Astrocyte (in vitro differentiated cells and primary cell): ENCODE measurements at regions not wholly inside any gene's neighbourhood (a gene's known extent, or its start where the extent isn't known, plus 50 kb on each side); places are given as distances from the start of the nearest gene placed in this dataset.

Experiments used
- DNase-seq: peaks from one replicate; pipeline ENCODE4 v3.0.0-alpha.2; 2010; ENCODE audit warnings: low read depth
- FAIRE-seq: peaks from 2 replicates; lab custom pipeline; 2011; peaks lifted over from hg19 to GRCh38; lab: Jason Lieb, UNC
- H2AFZ ChIP-seq: 2 replicates; pipeline ENCODE4 v1.6.0; 2012; ENCODE audit warnings: low read depth, low read length, inconsistent platforms
- H3K27ac ChIP-seq: 2 replicates; pipeline ENCODE4 v1.5.1; 2011; ENCODE audit warnings: low read depth, low read length, inconsistent platforms
- H3K27me3 ChIP-seq: 2 replicates; pipeline ENCODE4 v1.6.0; 2011; ENCODE audit warnings: low read length, inconsistent platforms; ENCODE audit not compliant: insufficient read depth
- H3K36me3 ChIP-seq: 2 replicates; pipeline ENCODE4 v1.5.1; 2011; ENCODE audit warnings: low read length, inconsistent platforms; ENCODE audit not compliant: insufficient read depth
- H3K4me1 ChIP-seq: 2 replicates; pipeline ENCODE4 v1.5.1; 2011; ENCODE audit warnings: low read length, inconsistent platforms; ENCODE audit not compliant: insufficient read depth
- H3K4me2 ChIP-seq: 2 replicates; pipeline ENCODE4 v1.6.0; 2012; ENCODE audit warnings: low read length, inconsistent platforms
- H3K4me3 ChIP-seq: 2 replicates; pipeline ENCODE4 v1.5.1; 2011; ENCODE audit warnings: low read depth, mild to moderate bottlenecking, low read length, inconsistent platforms; ENCODE audit not compliant: insufficient read depth
- H3K79me2 ChIP-seq: 2 replicates; pipeline ENCODE4 v1.6.0; 2012; ENCODE audit warnings: mild to moderate bottlenecking, low read length, inconsistent platforms; ENCODE audit not compliant: insufficient read depth
- H3K9ac ChIP-seq: 2 replicates; pipeline ENCODE4 v1.6.0; 2012; ENCODE audit warnings: mild to moderate bottlenecking, low read length, inconsistent platforms
- H3K9me3 ChIP-seq: 2 replicates; pipeline ENCODE4 v1.5.1; 2012; ENCODE audit warnings: low read depth, mild to moderate bottlenecking, low read length, inconsistent platforms; ENCODE audit not compliant: insufficient read depth
- H4K20me1 ChIP-seq: 2 replicates; pipeline ENCODE4 v1.6.0; 2012; ENCODE audit warnings: low read length, inconsistent platforms; ENCODE audit not compliant: insufficient read depth
- H3K27ac Mint-ChIP-seq: one replicate; pipeline ENCODE4 v1.8.0; 2021; ENCODE audit warnings: mild to moderate bottlenecking, mixed read lengths; ENCODE audit not compliant: unreplicated experiment
- H3K27me3 Mint-ChIP-seq: one replicate; pipeline ENCODE4 v1.8.0; 2021; ENCODE audit warnings: low read depth, mixed read lengths; ENCODE audit not compliant: unreplicated experiment
- H3K36me3 Mint-ChIP-seq: one replicate; pipeline ENCODE4 v1.8.0; 2021; ENCODE audit warnings: low read depth, mixed read lengths; ENCODE audit not compliant: unreplicated experiment
- H3K4me1 Mint-ChIP-seq: one replicate; pipeline ENCODE4 v1.8.0; 2021; ENCODE audit warnings: low read depth, mixed read lengths; ENCODE audit not compliant: unreplicated experiment
- H3K4me3 Mint-ChIP-seq: one replicate; pipeline ENCODE4 v1.8.0; 2021; ENCODE audit warnings: mild to moderate bottlenecking, moderate library complexity, mixed read lengths; ENCODE audit not compliant: unreplicated experiment
- H3K9me3 Mint-ChIP-seq: one replicate; pipeline ENCODE4 v1.8.0; 2021; ENCODE audit warnings: mild to moderate bottlenecking, mixed read lengths; ENCODE audit not compliant: unreplicated experiment
- CTCF ChIP-seq: IDR thresholded peaks from 2 replicates; pipeline ENCODE4 v1.5.1; 2011; ENCODE audit warnings: low read depth, mild to moderate bottlenecking, inconsistent platforms, low read length, moderate library complexity; ENCODE audit not compliant: insufficient read depth
- EZH2 ChIP-seq: IDR thresholded peaks from 2 replicates; pipeline ENCODE4 v1.6.1; 2012; ENCODE audit warnings: mild to moderate bottlenecking, low read length, inconsistent platforms; ENCODE audit not compliant: insufficient read depth

- no peaks in the 10 kb centered on the region for H3K27me3 ChIP-seq
- Mint-ChIP-seq H3K9me3 (no peaks in the 10 kb centered on the region), H3K4me1 (peaks cover 4% of the 10 kb centered on the region), H3K36me3 (no peaks in the 10 kb centered on the region), H3K27ac (no peak overlapping the region), H3K4me3 (no peak overlapping the region), H3K27me3 (no peaks in the 10 kb centered on the region)
- H3K9ac ChIP-seq: no peak overlapping the region
- TF ChIP-seq CTCF (no peak), EZH2 (no peak)
- H3K9me3 ChIP-seq: no peaks in the 10 kb centered on the region
- DNase-seq: no peak
- FAIRE-seq: no peak
- H3K4me2 ChIP-seq: no peak overlapping the region
- no peak overlapping the region for H2AFZ ChIP-seq
- no peaks in the 10 kb centered on the region for H3K79me2 ChIP-seq
- H3K4me1 ChIP-seq: no peaks in the 10 kb centered on the region
- H3K36me3 ChIP-seq: no peaks in the 10 kb centered on the region
- H4K20me1 ChIP-seq: no peaks in the 10 kb centered on the region
- H3K4me3 ChIP-seq: no peak overlapping the region
- no peak overlapping the region for H3K27ac ChIP-seq
Measured at GRCh38 chr1:86649618-86650017, 54.8 kb upstream of the SH3GLB1 start.

- H2AFZ ChIP-seq: no peak overlapping the region
- TF ChIP-seq EZH2 (no peak), CTCF (no peak)
- no peaks in the 10 kb centered on the region for H3K4me1 ChIP-seq
- Mint-ChIP-seq H3K4me3 (no peak overlapping the region), H3K27ac (no peak overlapping the region), H3K9me3 (no peaks in the 10 kb centered on the region), H3K36me3 (no peaks in the 10 kb centered on the region), H3K27me3 (no peaks in the 10 kb centered on the region), H3K4me1 (peaks cover 4% of the 10 kb centered on the region)
- DNase-seq (no peak), FAIRE-seq (no peak)
- no peaks in the 10 kb centered on the region for H3K27me3 ChIP-seq
- no peak overlapping the region for H3K9ac ChIP-seq
- no peak overlapping the region for H3K4me3 ChIP-seq
- H3K79me2 ChIP-seq: no peaks in the 10 kb centered on the region
- H4K20me1 ChIP-seq: no peaks in the 10 kb centered on the region
- H3K36me3 ChIP-seq: no peaks in the 10 kb centered on the region
- H3K4me2 ChIP-seq: no peak overlapping the region
- no peak overlapping the region for H3K27ac ChIP-seq
- no peaks in the 10 kb centered on the region for H3K9me3 ChIP-seq
Measured at GRCh38 chr1:86650065-86650464, 54.3 kb upstream of the SH3GLB1 start.
